ENCODE measurements at regions not wholly inside any gene's neighbourhood (a gene's known extent, or its start where the extent isn't known, plus 50 kb on each side); places are given as distances from the start of the nearest gene placed in this dataset.

DNA sequence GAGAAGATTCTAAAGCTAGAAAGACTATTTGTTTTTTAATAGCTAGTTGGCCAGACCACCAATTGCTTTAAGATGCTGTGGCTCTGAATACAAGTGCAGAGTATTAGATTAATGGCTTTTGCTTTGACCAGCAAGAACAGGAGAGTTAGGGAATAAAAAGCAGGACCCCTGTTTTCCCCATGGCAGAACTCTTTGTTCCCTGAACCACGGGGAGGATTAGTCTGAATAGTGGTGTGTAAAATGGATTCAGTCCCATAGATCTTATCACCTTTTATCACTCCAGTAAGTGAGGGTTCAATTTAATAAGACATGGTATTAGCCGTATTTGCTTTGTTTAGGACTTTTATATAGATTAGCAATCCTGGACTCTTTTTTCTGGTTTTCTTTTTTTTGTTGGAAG, 562.6 kb upstream of the DPPA4 start:
- Histone ChIP-seq H3K36me3 (ENCODE audit: insufficient read depth, insufficient read length, low read length) (no peaks in the 10 kb centered on the region), H3K4me1 (ENCODE audit: insufficient read depth, insufficient read length) (no peaks in the 10 kb centered on the region), H3K9ac (ENCODE audit: insufficient read length, low read depth) (no peak overlapping the region), H3K27me3 (ENCODE audit: insufficient read depth, insufficient read length) (no peaks in the 10 kb centered on the region), H3K4me3 (ENCODE audit: insufficient read length, low read depth) (no peak overlapping the region), H3K9me3 (ENCODE audit: insufficient read depth, low read length) (no peaks in the 10 kb centered on the region)
- TF ChIP-seq ZNF274 (IDR thresholded peaks at IDR 0.05; ENCODE audit: low read depth, low read length), result no peak
- no peak for TF ChIP-seq YY1 (IDR thresholded peaks at IDR 0.05; ENCODE audit: insufficient read depth, insufficient read length)
- no peak for TF ChIP-seq SUZ12 (IDR thresholded peaks at IDR 0.05; ENCODE audit: extremely low read depth, insufficient read depth, insufficient read length)
- DNase-seq (ENCODE audit: low read depth, low spot score), result no peak

DNA sequence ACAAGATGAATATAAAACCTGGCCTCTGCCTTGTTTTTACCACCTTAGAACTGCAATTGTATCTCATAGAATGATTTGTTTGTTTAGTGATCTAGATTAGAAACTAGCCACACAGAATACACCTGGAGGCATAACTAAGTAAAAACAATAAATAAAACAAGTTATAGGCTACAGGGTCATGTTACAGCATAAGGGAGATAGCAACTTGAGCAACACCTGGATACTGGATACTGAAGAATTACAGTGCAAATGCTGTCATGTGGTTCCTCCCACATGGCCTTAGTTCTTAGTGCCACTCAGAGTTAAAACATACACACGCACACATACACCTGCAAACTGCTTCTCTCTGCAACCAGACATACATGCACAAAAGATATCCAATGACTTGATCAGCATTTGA, 563.4 kb upstream of the DPPA4 start:
- no peaks in the 10 kb centered on the region for H3K4me1 ChIP-seq (ENCODE audit: insufficient read depth, insufficient read length)
- no peak overlapping the region for H3K4me3 ChIP-seq (ENCODE audit: insufficient read length, low read depth)
- H3K9ac ChIP-seq (ENCODE audit: insufficient read length, low read depth), result no peak overlapping the region
- H3K36me3 ChIP-seq (ENCODE audit: insufficient read depth, insufficient read length, low read length), result no peaks in the 10 kb centered on the region
- TF ChIP-seq SUZ12 (IDR thresholded peaks at IDR 0.05; ENCODE audit: extremely low read depth, insufficient read depth, insufficient read length) (no peak), ZNF274 (IDR thresholded peaks at IDR 0.05; ENCODE audit: low read depth, low read length) (no peak), YY1 (IDR thresholded peaks at IDR 0.05; ENCODE audit: insufficient read depth, insufficient read length) (no peak)
- H3K9me3 ChIP-seq (ENCODE audit: insufficient read depth, low read length), result peaks cover 6% of the 10 kb centered on the region; the same call in 1 of the 2 replicates
- H3K27me3 ChIP-seq (ENCODE audit: insufficient read depth, insufficient read length), result no peaks in the 10 kb centered on the region
- no peak for DNase-seq (ENCODE audit: low read depth, low spot score)

DNA sequence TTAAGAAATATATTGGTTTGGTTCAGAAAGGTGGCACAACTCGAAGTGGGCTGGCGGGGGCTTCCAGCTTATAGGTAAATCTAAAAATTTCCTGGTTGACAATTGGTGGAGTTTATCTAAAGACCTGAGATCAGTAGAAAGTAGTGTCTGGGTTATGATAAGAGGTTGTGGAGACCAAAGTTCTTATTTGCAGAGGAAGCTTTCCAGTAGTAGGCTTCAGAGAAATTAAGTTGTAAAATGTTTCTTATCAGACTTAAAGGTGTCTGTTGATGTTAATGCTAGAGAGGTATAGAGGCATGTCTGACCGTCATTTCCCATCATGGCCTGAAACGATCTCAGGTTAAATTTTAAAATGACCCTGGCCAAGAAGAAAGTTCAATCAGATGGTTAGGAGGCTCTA, 565.2 kb upstream of the DPPA4 start:
- TF ChIP-seq ZNF274 (IDR thresholded peaks at IDR 0.05; ENCODE audit: low read depth, low read length) (no peak), YY1 (IDR thresholded peaks at IDR 0.05; ENCODE audit: insufficient read depth, insufficient read length) (no peak), SUZ12 (IDR thresholded peaks at IDR 0.05; ENCODE audit: extremely low read depth, insufficient read depth, insufficient read length) (no peak)
- Histone ChIP-seq H3K36me3 (ENCODE audit: insufficient read depth, insufficient read length, low read length) (no peaks in the 10 kb centered on the region), H3K9ac (ENCODE audit: insufficient read length, low read depth) (no peak overlapping the region), H3K4me3 (ENCODE audit: insufficient read length, low read depth) (no peak overlapping the region), H3K4me1 (ENCODE audit: insufficient read depth, insufficient read length) (no peaks in the 10 kb centered on the region), H3K27me3 (ENCODE audit: insufficient read depth, insufficient read length) (no peaks in the 10 kb centered on the region), H3K9me3 (ENCODE audit: insufficient read depth, low read length) (peaks cover 10% of the 10 kb centered on the region; the same call in 1 of the 2 replicates)
- no peak for DNase-seq (ENCODE audit: low read depth, low spot score)

DNA sequence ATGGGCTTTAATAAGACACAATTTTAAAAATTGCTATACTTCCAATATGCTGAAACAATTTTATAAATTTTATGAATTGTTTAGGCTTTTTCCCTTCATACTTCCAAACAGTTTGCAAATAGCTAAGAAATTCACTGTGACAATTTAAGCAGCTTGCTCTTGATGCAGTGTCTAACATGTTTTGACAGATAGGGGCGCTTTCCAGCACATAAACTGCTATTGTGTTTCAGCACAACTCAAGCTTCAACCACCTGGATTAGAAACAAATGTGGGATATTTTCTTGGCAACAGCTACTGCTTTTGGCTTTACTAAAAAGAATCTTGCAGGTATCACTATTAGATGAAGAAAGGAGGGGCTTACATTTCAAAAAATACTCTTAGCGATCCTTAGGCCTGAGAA, 565.8 kb upstream of the DPPA4 start:
- TF ChIP-seq ZNF274 (IDR thresholded peaks at IDR 0.05; ENCODE audit: low read depth, low read length) (no peak), YY1 (IDR thresholded peaks at IDR 0.05; ENCODE audit: insufficient read depth, insufficient read length) (no peak), SUZ12 (IDR thresholded peaks at IDR 0.05; ENCODE audit: extremely low read depth, insufficient read depth, insufficient read length) (no peak)
- Histone ChIP-seq H3K36me3 (ENCODE audit: insufficient read depth, insufficient read length, low read length) (no peaks in the 10 kb centered on the region), H3K9ac (ENCODE audit: insufficient read length, low read depth) (no peak overlapping the region), H3K4me3 (ENCODE audit: insufficient read length, low read depth) (no peak overlapping the region), H3K9me3 (ENCODE audit: insufficient read depth, low read length) (peaks cover 10% of the 10 kb centered on the region; the same call in 1 of the 2 replicates), H3K4me1 (ENCODE audit: insufficient read depth, insufficient read length) (no peaks in the 10 kb centered on the region), H3K27me3 (ENCODE audit: insufficient read depth, insufficient read length) (no peaks in the 10 kb centered on the region)
- no peak for DNase-seq (ENCODE audit: low read depth, low spot score)

DNA sequence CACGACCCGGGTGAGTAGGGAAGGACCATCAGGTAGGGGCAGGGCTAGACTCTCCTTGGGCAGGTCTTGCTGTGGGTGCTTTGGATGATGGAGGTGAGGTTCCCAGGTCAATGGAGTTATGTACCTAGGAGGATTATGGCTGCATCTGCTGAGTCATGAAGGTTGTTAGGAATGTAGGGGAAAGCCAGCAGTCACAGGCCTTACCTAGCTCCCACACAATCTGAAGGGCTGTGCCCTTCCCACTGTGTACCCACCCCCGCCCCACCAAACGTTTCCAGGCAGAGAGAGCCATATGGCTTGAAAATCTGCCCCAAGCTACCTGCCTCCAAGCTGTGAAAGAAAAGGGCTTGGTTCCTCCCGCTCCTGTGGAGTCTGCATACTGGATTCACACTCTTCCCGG, 573.4 kb upstream of the DPPA4 start:
- DNase-seq (ENCODE audit: low read depth, low spot score), result no peak
- H3K9me3 ChIP-seq (ENCODE audit: insufficient read depth, low read length), result peaks cover 4% of the 10 kb centered on the region; the same call in 1 of the 2 replicates
- no peaks in the 10 kb centered on the region for H3K36me3 ChIP-seq (ENCODE audit: insufficient read depth, insufficient read length, low read length)
- no peaks in the 10 kb centered on the region for H3K27me3 ChIP-seq (ENCODE audit: insufficient read depth, insufficient read length)
- H3K4me3 ChIP-seq (ENCODE audit: insufficient read length, low read depth), result no peak overlapping the region
- no peak overlapping the region for H3K9ac ChIP-seq (ENCODE audit: insufficient read length, low read depth)
- no peaks in the 10 kb centered on the region for H3K4me1 ChIP-seq (ENCODE audit: insufficient read depth, insufficient read length)
- no peak for TF ChIP-seq SUZ12 (IDR thresholded peaks at IDR 0.05; ENCODE audit: extremely low read depth, insufficient read depth, insufficient read length)
- TF ChIP-seq ZNF274 (IDR thresholded peaks at IDR 0.05; ENCODE audit: low read depth, low read length), result no peak
- TF ChIP-seq YY1 (IDR thresholded peaks at IDR 0.05; ENCODE audit: insufficient read depth, insufficient read length), result no peak

DNA sequence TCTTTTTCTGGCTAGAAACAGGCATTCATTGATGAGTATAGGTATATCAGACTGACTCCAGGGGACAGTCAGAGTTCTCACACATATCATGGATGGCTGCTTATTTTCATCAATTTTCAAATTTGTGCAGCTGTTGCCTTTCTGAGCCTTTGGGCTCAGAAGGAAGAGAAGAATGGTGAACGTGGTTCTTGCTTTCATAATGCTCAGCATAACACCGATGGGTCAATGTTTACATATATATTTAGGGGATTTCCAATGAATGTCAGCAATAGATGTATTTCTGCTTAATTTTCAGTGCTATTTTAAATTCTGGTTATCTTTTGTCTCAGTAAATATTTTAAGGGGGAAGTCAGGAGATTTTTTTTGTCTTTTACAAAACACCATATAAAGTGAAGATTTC, 581.4 kb upstream of the DPPA4 start:
- Histone ChIP-seq H3K9ac (ENCODE audit: insufficient read length, low read depth) (no peak overlapping the region), H3K27me3 (ENCODE audit: insufficient read depth, insufficient read length) (no peaks in the 10 kb centered on the region)
- TF ChIP-seq ZNF274 (IDR thresholded peaks at IDR 0.05; ENCODE audit: low read depth, low read length), result no peak

DNA sequence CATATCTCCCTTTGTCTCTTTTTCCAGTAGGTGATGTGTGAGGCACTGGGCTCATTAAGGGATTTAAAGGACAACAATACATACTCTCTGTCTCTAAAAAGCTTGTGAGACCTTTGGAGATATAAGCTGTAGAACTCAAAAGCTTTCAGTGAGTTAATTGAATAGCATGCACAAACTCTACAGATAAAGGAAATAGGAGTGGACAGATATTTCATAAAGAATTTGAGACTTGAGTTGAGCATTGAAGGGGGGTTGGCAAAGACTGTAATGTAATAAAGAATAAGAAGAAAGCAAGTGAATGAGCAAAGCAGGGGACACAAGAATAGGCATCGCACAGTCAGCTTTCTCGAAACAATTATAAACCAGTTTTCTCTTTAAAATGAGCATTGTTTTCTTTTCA, 583.4 kb upstream of the DPPA4 start:
- Histone ChIP-seq H3K27me3 (ENCODE audit: insufficient read depth, insufficient read length) (no peaks in the 10 kb centered on the region), H3K9me3 (ENCODE audit: insufficient read depth, low read length) (no peaks in the 10 kb centered on the region), H3K4me3 (ENCODE audit: insufficient read length, low read depth) (no peak overlapping the region), H3K36me3 (ENCODE audit: insufficient read depth, insufficient read length, low read length) (no peaks in the 10 kb centered on the region), H3K9ac (ENCODE audit: insufficient read length, low read depth) (no peak overlapping the region), H3K4me1 (ENCODE audit: insufficient read depth, insufficient read length) (no peaks in the 10 kb centered on the region)
- DNase-seq (ENCODE audit: low read depth, low spot score), result no peak
- no peak for TF ChIP-seq YY1 (IDR thresholded peaks at IDR 0.05; ENCODE audit: insufficient read depth, insufficient read length)
- TF ChIP-seq ZNF274 (IDR thresholded peaks at IDR 0.05; ENCODE audit: low read depth, low read length), result no peak
- TF ChIP-seq SUZ12 (IDR thresholded peaks at IDR 0.05; ENCODE audit: extremely low read depth, insufficient read depth, insufficient read length), result no peak

More for the DNA sequence above, 581.4 kb upstream of the DPPA4 start:
- no peaks in the 10 kb centered on the region for H3K4me1 ChIP-seq (ENCODE audit: insufficient read depth, insufficient read length)
- no peaks in the 10 kb centered on the region for H3K36me3 ChIP-seq (ENCODE audit: insufficient read depth, insufficient read length, low read length)
- no peak for DNase-seq (ENCODE audit: low read depth, low spot score)
- no peak overlapping the region for H3K4me3 ChIP-seq (ENCODE audit: insufficient read length, low read depth)
- H3K9me3 ChIP-seq (ENCODE audit: insufficient read depth, low read length), result no peaks in the 10 kb centered on the region

DNA sequence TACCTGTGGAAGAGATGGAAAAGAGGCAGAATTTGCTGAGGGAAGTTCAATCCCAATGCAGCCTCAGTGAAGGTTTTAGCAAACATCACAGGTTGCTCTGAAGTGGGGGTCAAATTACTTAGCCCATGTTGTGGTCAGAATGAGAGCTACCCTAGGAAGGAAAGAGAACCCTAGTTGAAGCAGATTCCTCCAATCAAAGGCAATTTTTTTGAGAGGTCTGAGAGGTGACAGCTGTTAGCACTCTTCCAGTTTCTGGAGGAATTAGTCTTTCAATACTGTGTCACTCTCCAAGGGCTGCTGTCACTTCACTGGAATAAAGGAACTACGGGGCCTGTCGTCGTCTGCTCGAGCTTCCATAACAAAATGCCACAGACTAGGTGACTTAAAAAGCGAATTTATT, 584.2 kb upstream of the DPPA4 start:
- no peak for TF ChIP-seq ZNF274 (IDR thresholded peaks at IDR 0.05; ENCODE audit: low read depth, low read length)
- H3K27me3 ChIP-seq (ENCODE audit: insufficient read depth, insufficient read length), result no peaks in the 10 kb centered on the region
- H3K9ac ChIP-seq (ENCODE audit: insufficient read length, low read depth), result no peak overlapping the region
- H3K9me3 ChIP-seq (ENCODE audit: insufficient read depth, low read length), result no peaks in the 10 kb centered on the region
- DNase-seq (ENCODE audit: low read depth, low spot score), result no peak
- no peaks in the 10 kb centered on the region for H3K36me3 ChIP-seq (ENCODE audit: insufficient read depth, insufficient read length, low read length)
- H3K4me3 ChIP-seq (ENCODE audit: insufficient read length, low read depth), result no peak overlapping the region
- no peaks in the 10 kb centered on the region for H3K4me1 ChIP-seq (ENCODE audit: insufficient read depth, insufficient read length)

All from NT2/D1 (cell line).